Fibroblast of pulmonary artery (primary cell): ENCODE measurements at regions not wholly inside any gene's neighbourhood (a gene's known extent, or its start where the extent isn't known, plus 50 kb on each side); places are given as distances from the start of the nearest gene placed in this dataset.

ENCODE experiments used
- DNase-seq: peaks from one replicate; pipeline ENCODE4 v3.0.0-alpha.2; 2010; ENCODE audit warnings: low read depth
- H3K4me3 ChIP-seq: replicated peaks from 2 replicates; pipeline ENCODE4 v1.5.1; 2011; ENCODE audit warnings: low read depth, mild to moderate bottlenecking, control low read depth, low read length, moderate library complexity
- CTCF ChIP-seq: IDR thresholded peaks from 2 replicates; pipeline ENCODE4 v1.5.1; 2011; ENCODE audit warnings: mild to moderate bottlenecking, control low read depth, low read length, inconsistent platforms; ENCODE audit errors: missing control alignments

GRCh38 chr9:82923912-82924605, 138.9 kb downstream of the RASEF start:
- TF ChIP-seq CTCF, result no peak
- no peak for DNase-seq
- H3K4me3 ChIP-seq, result no peak overlapping the region
